Effector memory CD8-positive, alpha-beta T cell (primary cell): ENCODE measurements at regions not wholly inside any gene's neighbourhood (a gene's known extent, or its start where the extent isn't known, plus 50 kb on each side); places are given as distances from the start of the nearest gene placed in this dataset.

Experiments
- ATAC-seq: fragments of 150-1000 bp; cut with Tn5 transposase; replicated peaks from 2 replicates; pipeline ENCODE4 v1.10.0; 2021; ENCODE audit warnings: mild to moderate bottlenecking, moderate library complexity
- DNase-seq, 3 experiments: peaks; one replicate each; pipeline ENCODE4 v3.0.0; 2021
- H3K27ac Mint-ChIP-seq, 2 donors: one replicate each; pipeline ENCODE4 v1.8.0; 2022; ENCODE audit warnings: mild to moderate bottlenecking in 2 of 2, mixed read lengths in 2 of 2, moderate library complexity in 2 of 2
- H3K27me3 Mint-ChIP-seq, 2 donors: one replicate each; pipeline ENCODE4 v1.8.0; 2022; ENCODE audit warnings: mixed read lengths in 2 of 2
- H3K36me3 Mint-ChIP-seq: one replicate; pipeline ENCODE4 v1.8.0; 2022; ENCODE audit warnings: mild to moderate bottlenecking, moderate library complexity, mixed read lengths; ENCODE audit not compliant: insufficient read depth
- H3K4me1 Mint-ChIP-seq, 2 donors: one replicate each; pipeline ENCODE4 v1.8.0; 2022; ENCODE audit warnings: low read depth in 2 of 2, mixed read lengths in 2 of 2
- H3K4me3 Mint-ChIP-seq, 2 donors: one replicate each; pipeline ENCODE4 v1.8.0; 2022; ENCODE audit warnings: mild to moderate bottlenecking in 2 of 2, mixed read lengths in 2 of 2, moderate library complexity in 2 of 2
- H3K9me3 Mint-ChIP-seq, 2 donors: one replicate each; pipeline ENCODE4 v1.8.0; 2022; ENCODE audit warnings: mixed read lengths in 2 of 2

- Mint-ChIP-seq H3K4me3 (no peak overlapping the region), H3K27me3 (peaks cover 0 to 7% of the 10 kb centered on the region in 2 donors), H3K9me3 (peaks cover 0 to 8% of the 10 kb centered on the region in 2 donors), H3K27ac (no peak overlapping the region), H3K4me1 (no peaks in the 10 kb centered on the region), H3K36me3 (no peaks in the 10 kb centered on the region)
- DNase-seq (no peak), ATAC-seq (no peak)
Measured at GRCh38 chr16:75918109-75918508, 191.8 kb upstream of the CPHXL start.

- H3K4me1 Mint-ChIP-seq: no peaks in the 10 kb centered on the region
- no peak overlapping the region for H3K27ac Mint-ChIP-seq
- DNase-seq (no peak), ATAC-seq (no peak)
- H3K9me3 Mint-ChIP-seq: peaks cover 0 to 6% of the 10 kb centered on the region in 2 donors
- no peaks in the 10 kb centered on the region for H3K36me3 Mint-ChIP-seq
- no peak overlapping the region for H3K4me3 Mint-ChIP-seq
- H3K27me3 Mint-ChIP-seq: peaks cover 0 to 7% of the 10 kb centered on the region in 2 donors
Measured at GRCh38 chr16:75919664-75920063, 193.4 kb upstream of the CPHXL start.

DNA sequence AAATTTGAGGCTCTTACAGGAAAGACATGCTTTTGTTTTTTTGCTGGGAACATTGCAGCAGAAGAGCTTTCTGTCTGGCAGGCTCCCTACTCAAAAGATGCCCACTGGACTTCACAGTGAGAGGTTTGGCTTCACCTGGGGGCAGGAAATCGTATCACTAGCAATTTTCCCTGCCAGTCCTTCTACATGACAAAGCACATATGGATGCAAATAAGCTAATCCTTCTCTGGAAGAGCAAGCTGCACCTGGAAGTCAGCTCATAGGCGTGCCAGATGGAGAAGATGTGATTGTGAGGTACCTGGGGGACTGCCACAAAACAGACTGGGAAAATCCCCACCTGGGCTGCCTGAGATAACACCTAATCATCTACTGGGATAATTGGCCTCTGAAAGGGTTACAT is 195.0 kb upstream of the CPHXL start:
- Mint-ChIP-seq H3K9me3 (peaks cover 0 to 6% of the 10 kb centered on the region in 2 donors), H3K4me3 (no peak overlapping the region), H3K27me3 (no peaks in the 10 kb centered on the region), H3K36me3 (no peaks in the 10 kb centered on the region), H3K27ac (no peak overlapping the region), H3K4me1 (no peaks in the 10 kb centered on the region)
- no peak for ATAC-seq
- no peak for DNase-seq

GRCh38 chr16:75922250-75922649 is 196.0 kb upstream of the CPHXL start:
- no peak overlapping the region for H3K27ac Mint-ChIP-seq

DNA sequence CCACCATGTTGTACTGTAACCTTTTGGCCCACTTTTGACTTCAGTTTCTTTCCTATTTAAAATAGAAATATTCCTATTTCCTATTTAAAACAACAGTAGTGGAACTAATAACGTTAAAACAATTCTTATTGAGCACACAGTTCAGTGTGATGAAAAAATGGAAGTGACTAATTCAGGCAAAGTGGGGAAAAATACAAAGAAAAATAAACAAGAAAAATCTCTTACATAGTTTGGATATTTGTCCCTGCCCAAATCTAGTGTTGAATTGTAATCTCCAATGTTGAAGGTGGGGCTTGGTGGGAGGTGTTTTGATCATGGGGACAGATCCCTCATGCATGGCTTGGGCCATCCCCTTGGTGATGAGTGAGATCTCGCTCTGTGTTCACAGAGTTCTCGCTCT is 198.1 kb upstream of the CPHXL start:
- H3K36me3 Mint-ChIP-seq: no peaks in the 10 kb centered on the region
- DNase-seq (no peak), ATAC-seq (no peak)
- H3K9me3 Mint-ChIP-seq: peaks cover 0 to 6% of the 10 kb centered on the region in 2 donors
- H3K4me1 Mint-ChIP-seq: no peaks in the 10 kb centered on the region
- H3K27me3 Mint-ChIP-seq: no peaks in the 10 kb centered on the region
- no peak overlapping the region for H3K27ac Mint-ChIP-seq
- H3K4me3 Mint-ChIP-seq: no peak overlapping the region

More at GRCh38 chr16:75922250-75922649, 196.0 kb upstream of the CPHXL start:
- Mint-ChIP-seq H3K27me3 (no peaks in the 10 kb centered on the region), H3K4me3 (no peak overlapping the region), H3K4me1 (no peaks in the 10 kb centered on the region), H3K9me3 (peaks cover 0 to 6% of the 10 kb centered on the region in 2 donors), H3K36me3 (no peaks in the 10 kb centered on the region)
- DNase-seq (no peak), ATAC-seq (no peak)

GRCh38 chr16:75927810-75928209 is 201.5 kb upstream of the CPHXL start:
- Mint-ChIP-seq H3K4me1 (no peaks in the 10 kb centered on the region), H3K27ac (no peak overlapping the region), H3K4me3 (no peak overlapping the region), H3K36me3 (no peaks in the 10 kb centered on the region), H3K27me3 (no peaks in the 10 kb centered on the region), H3K9me3 (peaks cover 0 to 3% of the 10 kb centered on the region in 2 donors)
- ATAC-seq: no peak
- DNase-seq: no peak

DNA sequence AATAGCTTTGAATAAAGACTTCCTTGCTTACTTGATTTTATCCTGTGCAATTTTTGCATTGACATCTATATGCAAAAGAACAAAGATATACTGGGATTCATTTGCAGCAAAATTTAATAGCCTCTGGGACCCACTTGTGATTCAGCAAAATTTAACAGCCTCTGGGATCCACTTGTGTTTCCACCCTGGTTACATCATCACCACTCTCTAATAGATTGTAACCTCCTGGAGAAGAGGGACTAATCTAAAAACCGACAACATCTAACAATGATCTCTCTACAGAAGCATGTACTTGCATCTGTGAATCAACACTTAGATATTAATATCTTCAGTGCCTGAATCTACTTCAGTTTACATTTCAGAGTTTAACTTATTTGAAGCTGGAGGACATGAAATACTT is 202.0 kb upstream of the CPHXL start:
- Mint-ChIP-seq H3K27me3 (no peaks in the 10 kb centered on the region), H3K27ac (no peak overlapping the region), H3K9me3 (peaks cover 0 to 4% of the 10 kb centered on the region in 2 donors), H3K36me3 (no peaks in the 10 kb centered on the region), H3K4me1 (no peaks in the 10 kb centered on the region), H3K4me3 (no peak overlapping the region)
- ATAC-seq (no peak), DNase-seq (no peak)

GRCh38 chr16:75929046-75929445 is 202.8 kb upstream of the CPHXL start:
- Mint-ChIP-seq H3K4me3 (no peak overlapping the region), H3K4me1 (no peaks in the 10 kb centered on the region), H3K27ac (no peak overlapping the region), H3K9me3 (peaks cover 0 to 5% of the 10 kb centered on the region in 2 donors), H3K36me3 (no peaks in the 10 kb centered on the region), H3K27me3 (no peaks in the 10 kb centered on the region)
- DNase-seq (no peak), ATAC-seq (no peak)

GRCh38 chr16:75931043-75931442 is 204.8 kb upstream of the CPHXL start:
- no peaks in the 10 kb centered on the region for H3K36me3 Mint-ChIP-seq
- H3K9me3 Mint-ChIP-seq: peaks cover 0 to 5% of the 10 kb centered on the region in 2 donors
- no peak overlapping the region for H3K27ac Mint-ChIP-seq
- H3K4me1 Mint-ChIP-seq: no peaks in the 10 kb centered on the region
- H3K4me3 Mint-ChIP-seq: no peak overlapping the region
- no peak for ATAC-seq
- H3K27me3 Mint-ChIP-seq: no peaks in the 10 kb centered on the region
- DNase-seq: no peak

DNA sequence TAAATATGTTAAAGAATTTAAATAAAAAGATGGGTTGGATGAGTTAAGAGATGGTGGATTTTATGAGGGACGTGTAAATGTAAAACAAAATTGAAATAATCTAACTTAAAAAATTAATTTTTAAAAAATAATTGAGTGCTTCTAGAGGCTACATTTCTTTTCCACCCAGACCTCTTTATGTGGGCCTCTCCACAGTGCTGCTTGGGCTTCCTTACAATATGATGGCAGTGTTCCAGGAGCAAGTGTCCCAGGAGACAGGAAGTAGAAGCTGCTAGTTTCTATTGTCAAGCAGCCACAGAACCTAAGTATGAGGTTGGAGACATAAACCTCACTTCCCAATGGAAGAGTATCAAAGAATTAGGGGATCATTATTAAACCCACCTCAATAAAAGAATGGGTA is 205.7 kb upstream of the CPHXL start:
- Mint-ChIP-seq H3K4me3 (no peak overlapping the region), H3K4me1 (no peaks in the 10 kb centered on the region), H3K36me3 (no peaks in the 10 kb centered on the region), H3K27ac (no peak overlapping the region), H3K9me3 (peaks cover 0 to 5% of the 10 kb centered on the region in 2 donors), H3K27me3 (no peaks in the 10 kb centered on the region)
- no peak for DNase-seq
- ATAC-seq: no peak

DNA sequence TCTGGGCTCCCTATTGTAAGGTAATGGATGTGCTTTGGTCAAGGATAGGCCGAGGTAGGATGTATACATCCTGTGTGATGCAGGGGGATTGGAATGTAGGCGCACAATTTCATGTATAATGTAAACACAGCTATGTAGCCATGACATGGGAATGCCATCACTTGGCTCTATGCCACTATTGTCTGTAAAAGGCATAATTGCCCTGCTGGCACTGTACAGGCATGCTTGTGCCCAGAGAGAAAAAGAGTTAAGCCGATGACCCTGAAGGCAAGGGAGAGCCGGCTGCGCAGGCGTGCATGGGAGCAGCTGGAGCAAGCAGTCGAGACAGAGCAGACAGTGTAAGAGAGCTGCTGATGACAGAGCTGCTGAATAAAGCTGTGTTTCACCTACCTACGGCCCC is 212.5 kb upstream of the CPHXL start:
- H3K4me3 Mint-ChIP-seq: no peak overlapping the region
- no peaks in the 10 kb centered on the region for H3K27me3 Mint-ChIP-seq
- DNase-seq (no peak), ATAC-seq (no peak)
- H3K36me3 Mint-ChIP-seq: no peaks in the 10 kb centered on the region
- no peak overlapping the region for H3K27ac Mint-ChIP-seq
- no peaks in the 10 kb centered on the region for H3K9me3 Mint-ChIP-seq
- H3K4me1 Mint-ChIP-seq: no peaks in the 10 kb centered on the region

DNA sequence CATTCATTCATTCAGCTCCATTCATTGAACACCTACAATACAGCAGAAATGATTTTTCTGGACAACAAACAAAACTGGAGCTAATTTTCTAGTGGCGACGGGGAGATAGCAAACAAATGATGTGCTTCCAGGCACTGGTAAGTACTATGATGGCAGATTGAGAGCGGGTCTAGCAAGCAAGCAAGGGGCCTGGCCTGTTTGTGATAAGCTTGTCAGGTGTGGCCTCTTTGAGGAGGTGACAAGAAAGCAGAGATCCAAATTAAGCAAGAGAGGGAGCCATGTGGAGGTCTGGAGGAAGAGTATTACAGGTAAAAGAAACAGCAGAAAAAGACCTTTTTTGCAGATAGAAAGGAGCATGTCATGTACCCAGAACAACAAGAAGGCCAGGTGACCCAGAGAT is 216.1 kb upstream of the CPHXL start:
- no peaks in the 10 kb centered on the region for H3K4me1 Mint-ChIP-seq
- no peak for DNase-seq
- no peaks in the 10 kb centered on the region for H3K9me3 Mint-ChIP-seq
- no peak for ATAC-seq
- H3K27ac Mint-ChIP-seq: no peak overlapping the region
- H3K27me3 Mint-ChIP-seq: no peaks in the 10 kb centered on the region
- no peak overlapping the region for H3K4me3 Mint-ChIP-seq
- no peaks in the 10 kb centered on the region for H3K36me3 Mint-ChIP-seq

DNA sequence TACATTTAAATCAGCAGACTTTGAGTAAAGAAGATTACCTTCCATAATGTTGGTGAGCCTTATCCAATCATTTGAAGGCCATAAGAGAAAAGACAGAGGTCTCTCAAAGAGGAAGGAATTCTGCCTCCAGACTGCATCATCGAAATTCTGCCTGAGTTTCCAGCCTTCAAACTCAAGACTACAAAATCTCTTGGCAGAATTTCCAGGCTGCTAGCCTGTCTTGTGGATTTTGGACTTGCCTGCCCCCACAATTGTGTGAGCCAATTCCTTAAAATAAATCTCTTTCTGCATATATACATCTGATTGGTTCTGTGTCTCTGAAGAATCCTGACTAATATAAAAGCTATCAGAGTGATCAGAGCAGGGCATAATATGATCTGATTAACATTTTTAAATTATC is 216.6 kb upstream of the CPHXL start:
- Mint-ChIP-seq H3K27me3 (no peaks in the 10 kb centered on the region), H3K4me1 (no peaks in the 10 kb centered on the region), H3K36me3 (no peaks in the 10 kb centered on the region), H3K9me3 (no peaks in the 10 kb centered on the region), H3K27ac (no peak overlapping the region), H3K4me3 (no peak overlapping the region)
- DNase-seq: no peak
- ATAC-seq: no peak

DNA sequence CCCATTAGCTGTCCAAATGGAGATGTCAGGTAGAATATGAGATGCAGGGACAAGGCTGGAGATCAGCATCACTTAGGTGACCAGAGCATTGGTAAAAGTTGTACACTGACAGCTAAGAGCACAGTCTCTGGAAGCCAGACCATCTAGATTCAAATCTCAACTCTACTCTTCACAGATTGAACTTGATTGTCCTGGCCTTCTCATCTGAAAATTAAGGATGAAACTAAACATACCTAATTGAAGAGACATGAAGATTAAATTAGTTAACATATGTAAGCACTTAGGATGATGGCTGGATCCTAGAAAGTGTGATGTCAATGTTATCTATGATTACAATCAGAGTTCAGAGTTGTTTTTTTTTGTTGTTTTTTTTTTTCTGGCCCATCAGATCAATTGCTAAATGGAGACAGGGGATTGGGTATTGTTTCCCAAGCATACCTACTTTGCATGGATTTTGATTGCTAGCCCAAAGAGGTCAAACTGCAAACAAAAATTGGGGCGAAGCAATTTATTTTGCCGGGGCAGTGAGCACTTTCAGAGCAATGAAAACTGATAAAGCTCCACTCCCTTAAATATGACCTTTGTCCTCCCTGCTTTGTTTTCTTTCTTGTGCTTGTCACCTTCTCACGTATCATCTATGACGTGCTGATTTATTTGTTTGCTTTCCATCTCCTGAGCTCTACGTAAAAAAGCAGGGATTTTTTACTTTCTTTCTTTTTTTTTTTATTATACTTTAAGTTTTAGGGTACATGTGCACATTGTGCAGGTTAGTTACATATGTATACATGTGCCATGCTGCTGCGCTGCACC is 217.6 kb upstream of the CPHXL start:
- H3K9me3 Mint-ChIP-seq: no peaks in the 10 kb centered on the region
- no peak for DNase-seq
- H3K27me3 Mint-ChIP-seq: no peaks in the 10 kb centered on the region
- H3K27ac Mint-ChIP-seq: no peak overlapping the region
- no peaks in the 10 kb centered on the region for H3K4me1 Mint-ChIP-seq
- ATAC-seq: no peak
- no peaks in the 10 kb centered on the region for H3K36me3 Mint-ChIP-seq
- H3K4me3 Mint-ChIP-seq: no peak overlapping the region
